Epithelial cell of esophagus (primary cell): ENCODE measurements at regions not wholly inside any gene's neighbourhood (a gene's known extent, or its start where the extent isn't known, plus 50 kb on each side); places are given as distances from the start of the nearest gene placed in this dataset.

Source experiments
- DNase-seq: peaks from one replicate; pipeline ENCODE4 v3.0.0; 2010; ENCODE audit warnings: low read depth
- H3K4me3 ChIP-seq: 2 replicates; pipeline ENCODE4 v1.5.1; 2011; ENCODE audit warnings: mild to moderate bottlenecking, low read length, control low read depth
- CTCF ChIP-seq: IDR thresholded peaks from 2 replicates; pipeline ENCODE4 v1.5.1; 2011; ENCODE audit warnings: low read depth, mild to moderate bottlenecking, low read length, control low read depth, inconsistent platforms; ENCODE audit not compliant: insufficient read depth; ENCODE audit errors: missing control alignments

- DNase-seq: no peak
- TF ChIP-seq CTCF: no peak
- H3K4me3 ChIP-seq: no peak overlapping the region
Measured at GRCh38 chr3:148435534-148435933, 262.2 kb upstream of the AGTR1 start.

DNA sequence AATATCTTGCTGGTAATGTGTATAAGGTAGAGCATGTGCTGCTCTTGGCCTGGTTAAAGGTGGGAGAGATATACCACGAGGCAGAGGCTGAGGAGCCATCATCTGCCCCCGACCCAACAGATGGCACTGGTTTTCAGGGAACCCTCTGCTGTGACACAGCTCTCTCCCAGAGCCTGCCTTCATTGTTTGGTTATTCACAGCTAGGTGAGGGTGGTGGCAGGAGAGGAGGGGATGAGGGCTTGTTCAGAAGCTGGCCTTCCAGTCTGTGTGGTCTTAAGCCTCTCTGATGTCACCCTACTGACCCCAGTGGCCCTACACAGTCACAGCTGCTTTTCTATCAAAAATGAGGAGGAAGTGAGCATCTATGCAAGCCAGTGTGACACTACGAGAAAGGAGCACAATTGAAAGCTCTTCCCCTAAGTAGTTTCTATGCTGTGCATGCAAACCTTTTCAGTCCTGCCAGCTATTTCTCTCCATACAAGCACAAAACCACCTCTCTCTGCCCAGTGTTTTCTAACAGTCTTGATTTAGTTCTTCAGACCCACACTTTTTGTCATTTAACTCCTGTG is 258.4 kb upstream of the AGTR1 start:
- no peak for TF ChIP-seq CTCF
- H3K4me3 ChIP-seq: no peak overlapping the region
- no peak for DNase-seq

DNA sequence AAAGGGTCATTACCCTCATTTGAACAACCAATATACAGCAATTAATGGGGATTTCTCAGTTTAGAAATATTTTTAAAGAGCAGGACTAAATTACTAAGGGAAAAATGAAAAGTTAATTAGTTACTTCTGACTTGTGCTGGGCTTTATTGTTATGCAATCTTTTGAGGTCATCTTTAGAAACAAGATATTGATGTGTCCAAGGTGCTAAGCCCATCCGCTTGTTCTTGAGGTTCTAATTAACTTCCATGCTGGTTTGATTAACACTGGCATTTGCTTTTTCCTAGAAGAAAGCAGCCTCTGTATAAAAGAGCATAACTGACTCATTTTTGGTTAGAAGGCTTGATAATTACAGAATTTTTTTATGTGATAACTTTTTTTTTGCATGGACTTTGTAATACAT is 256.5 kb upstream of the AGTR1 start:
- DNase-seq: no peak
- no peak overlapping the region for H3K4me3 ChIP-seq
- no peak for TF ChIP-seq CTCF

DNA sequence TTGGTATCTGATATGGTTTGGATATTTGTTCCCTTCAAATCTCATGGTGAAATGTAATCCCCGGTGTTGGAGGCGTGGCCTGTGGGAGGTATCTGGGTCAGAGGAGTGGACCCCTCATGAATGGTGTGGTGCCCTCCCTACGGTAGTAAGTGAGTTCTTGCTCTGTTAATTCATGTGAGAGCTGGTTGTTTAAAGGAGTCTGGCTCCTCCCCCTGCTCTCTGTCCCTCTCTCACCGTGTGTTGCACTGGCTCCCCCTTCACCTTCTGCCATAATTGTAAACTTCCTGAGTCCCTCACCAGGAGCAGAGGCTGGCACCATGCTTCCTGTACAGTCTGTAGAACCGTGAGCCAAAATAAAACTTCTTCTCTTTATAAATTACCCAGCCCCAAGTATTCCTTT is 246.9 kb upstream of the AGTR1 start:
- DNase-seq: no peak
- no peak for TF ChIP-seq CTCF
- no peak overlapping the region for H3K4me3 ChIP-seq

DNA sequence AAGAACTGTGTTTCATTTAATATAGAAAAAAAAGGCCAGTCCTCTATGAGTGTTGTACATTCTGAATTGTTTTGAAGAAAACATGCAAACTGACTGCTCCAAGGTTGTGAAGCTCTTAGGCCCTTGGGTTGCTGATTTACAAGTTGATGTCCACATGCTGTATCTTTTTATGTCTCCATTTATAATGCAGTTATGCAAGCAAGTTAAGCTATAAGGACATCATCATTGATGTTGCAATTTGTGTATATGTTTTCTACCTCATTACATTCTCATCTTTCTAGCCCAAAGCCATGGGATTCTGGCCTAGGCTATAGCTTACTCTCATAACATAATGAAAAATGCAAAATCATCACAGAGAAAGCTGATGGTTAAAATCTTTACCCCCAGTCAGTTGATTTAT is 245.7 kb upstream of the AGTR1 start:
- no peak overlapping the region for H3K4me3 ChIP-seq
- no peak for DNase-seq
- no peak for TF ChIP-seq CTCF

GRCh38 chr3:148453781-148454191 is 243.9 kb upstream of the AGTR1 start:
- no peak for DNase-seq
- H3K4me3 ChIP-seq: no peak overlapping the region
- no peak for TF ChIP-seq CTCF

DNA sequence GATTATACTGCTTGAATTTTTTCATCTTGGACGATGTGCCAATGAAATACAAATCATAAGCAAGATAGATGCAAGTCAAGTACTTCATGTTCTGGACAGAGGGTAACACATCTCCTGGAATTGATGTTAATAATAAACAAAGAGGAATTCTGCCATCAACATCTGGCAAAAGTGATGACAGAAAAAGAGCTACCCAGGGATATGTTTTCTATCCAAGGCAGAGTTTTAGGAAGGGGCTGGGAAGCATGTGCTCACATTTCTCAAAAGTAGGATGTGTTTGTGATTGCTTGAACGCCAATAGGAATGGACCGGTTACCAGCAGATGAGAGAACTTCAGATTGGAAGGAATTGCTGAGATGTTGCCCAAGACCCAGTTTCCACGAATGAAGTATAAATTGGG is 242.6 kb upstream of the AGTR1 start:
- DNase-seq: no peak
- TF ChIP-seq CTCF: no peak
- no peak overlapping the region for H3K4me3 ChIP-seq
